ENCODE measurements at regions not wholly inside any gene's neighbourhood (a gene's known extent, or its start where the extent isn't known, plus 50 kb on each side); places are given as distances from the start of the nearest gene placed in this dataset.

- DNase-seq = no peak
Observed at GRCh38 chr3:95028688-95029087, 965.8 kb downstream of the NSUN3 start.

- DNase-seq = no peak
Observed at GRCh38 chr3:95029644-95030043, 966.8 kb downstream of the NSUN3 start.

GRCh38 chr3:95036526-95037021 is 973.7 kb downstream of the NSUN3 start:
- DNase-seq = no peak

DNA sequence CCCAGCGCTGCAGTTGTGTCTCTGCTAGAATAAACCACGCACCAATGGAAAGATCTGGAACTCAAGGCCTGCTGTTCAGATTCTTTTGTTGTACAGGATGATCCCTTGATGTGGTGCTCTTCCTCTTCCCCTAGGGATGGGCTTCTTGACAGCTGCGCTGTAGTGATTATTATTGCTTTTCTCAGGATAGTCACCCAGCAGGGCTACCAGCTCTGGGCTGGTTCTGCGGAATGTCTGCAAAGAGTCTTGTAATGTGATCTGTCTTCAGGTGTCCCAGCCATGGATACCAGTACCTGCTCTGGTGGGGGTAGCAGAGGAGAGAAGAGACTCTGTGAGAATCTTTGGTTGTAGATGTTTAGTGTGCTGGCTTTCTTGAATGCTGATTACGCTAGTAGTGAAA is 974.2 kb downstream of the NSUN3 start:
- no peak for DNase-seq

DNA sequence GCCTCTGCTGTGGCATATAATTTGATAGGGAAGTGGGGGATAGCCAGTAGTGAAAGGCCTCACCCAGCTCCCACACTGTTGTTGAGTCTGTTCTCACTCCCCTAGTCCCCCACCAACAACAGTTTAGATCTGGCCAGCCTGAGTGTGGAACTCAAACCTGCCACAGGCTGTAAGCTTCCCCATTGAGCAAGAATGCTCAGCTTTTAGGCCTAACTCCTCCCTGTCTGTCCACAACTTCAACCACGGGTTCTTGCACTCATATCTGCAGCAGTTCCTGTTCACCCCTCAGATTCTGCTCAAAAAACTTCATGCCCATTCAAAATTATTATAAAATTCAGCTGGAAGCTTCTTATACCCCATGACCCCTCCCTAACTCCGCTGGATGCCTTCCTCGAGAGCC is 975.1 kb downstream of the NSUN3 start:
- no peak for DNase-seq

- no peak for DNase-seq
Observed at GRCh38 chr3:95044101-95044500, 981.2 kb downstream of the NSUN3 start.

- DNase-seq = no peak
Observed at GRCh38 chr3:95048564-95048963, 985.7 kb downstream of the NSUN3 start.

DNA sequence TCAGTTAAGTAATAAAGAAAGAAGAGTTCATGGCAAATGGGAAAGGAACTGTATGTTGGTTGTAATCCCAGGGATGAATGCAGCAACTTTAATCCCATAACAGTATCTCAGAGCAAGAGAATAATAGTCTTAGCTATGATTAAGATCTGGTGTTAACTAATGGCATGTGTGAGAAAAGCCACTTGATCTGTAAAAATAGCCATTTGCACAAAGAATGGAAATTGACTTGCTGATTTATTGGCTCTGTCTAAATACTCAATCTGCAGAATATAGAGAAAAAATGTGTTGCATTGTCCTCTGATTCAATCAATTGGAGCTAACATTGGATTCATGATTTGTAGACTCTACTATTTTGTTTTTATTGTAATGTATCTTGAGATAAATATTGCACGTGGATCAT is 987.0 kb downstream of the NSUN3 start:
- DNase-seq = no peak

DNA sequence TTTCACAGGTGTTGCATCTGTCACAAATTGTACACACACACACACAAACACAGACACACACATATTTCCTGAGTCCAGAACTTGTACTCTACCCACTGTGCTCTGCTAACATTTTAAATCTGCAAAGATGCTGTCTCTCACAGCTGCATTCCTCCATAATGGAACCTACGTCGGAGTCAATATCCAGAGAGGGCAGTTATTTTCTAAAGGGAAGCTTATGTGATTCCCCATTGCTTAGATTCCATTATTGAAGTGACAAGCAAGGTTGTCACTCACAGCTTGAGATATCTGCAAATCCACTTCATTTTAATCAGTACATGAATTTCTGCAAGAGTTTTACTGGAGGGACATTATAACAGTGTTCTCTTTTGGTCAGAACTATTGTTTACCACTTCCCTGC is 992.4 kb downstream of the NSUN3 start:
- no peak for DNase-seq

DNA sequence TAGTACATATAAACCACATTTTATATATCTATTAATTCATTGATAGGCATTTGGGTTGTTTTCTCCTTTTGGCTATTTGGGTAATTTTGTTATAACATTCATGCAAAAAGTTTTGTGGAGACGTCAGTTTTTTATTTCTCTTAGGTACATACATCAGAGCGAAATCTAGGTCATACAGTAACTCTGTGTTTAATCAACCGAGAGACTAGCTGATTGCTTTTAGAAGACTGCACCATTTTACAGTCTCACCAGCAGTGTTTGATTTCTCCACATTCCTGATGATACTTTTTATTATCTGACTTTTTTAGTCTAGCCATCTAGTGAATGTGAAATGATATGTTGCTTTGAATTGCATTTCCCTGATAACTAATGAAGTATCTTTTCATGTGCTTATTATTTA is 1019.3 kb downstream of the NSUN3 start:
- DNase-seq = no peak

GRCh38 chr3:95084738-95085137 is 1021.9 kb downstream of the NSUN3 start:
- DNase-seq = no peak

- DNase-seq = no peak
Observed at GRCh38 chr3:95088464-95088863, 1025.6 kb downstream of the NSUN3 start.

GRCh38 chr3:95097493-95097892 is 1034.6 kb downstream of the NSUN3 start:
- DNase-seq = no peak

DNA sequence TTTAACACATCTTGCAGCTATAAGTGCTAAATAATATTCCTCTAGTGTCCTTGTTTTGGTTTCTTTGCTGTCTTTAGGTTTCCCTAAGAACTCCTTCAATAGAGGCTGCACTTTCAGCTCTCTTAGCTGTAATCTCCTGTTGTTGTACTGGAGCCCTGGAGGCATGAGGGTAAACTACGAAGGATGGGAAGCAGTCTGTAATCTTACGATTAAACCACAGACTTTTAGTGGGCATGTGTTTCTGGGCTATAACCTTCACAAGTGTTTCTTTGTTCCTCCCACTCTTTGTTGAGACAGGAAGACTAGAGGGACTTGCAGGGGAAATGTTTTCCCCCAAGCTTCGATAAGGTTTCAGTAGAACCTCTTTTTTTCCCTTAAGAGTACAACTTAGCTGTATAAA is 1058.1 kb downstream of the NSUN3 start:
- no peak for DNase-seq

GRCh38 chr3:95123104-95123503 is 1060.2 kb downstream of the NSUN3 start:
- DNase-seq = no peak

- DNase-seq = no peak
Observed at GRCh38 chr3:95134693-95135413, 1072.0 kb downstream of the NSUN3 start.

- no peak for DNase-seq
Observed at GRCh38 chr3:95148107-95148506, 1085.2 kb downstream of the NSUN3 start.

- no peak for DNase-seq
Observed at GRCh38 chr3:95151590-95151989, 1088.7 kb downstream of the NSUN3 start.

- no peak for DNase-seq
Observed at GRCh38 chr3:95154766-95155165, 1091.9 kb downstream of the NSUN3 start.

GRCh38 chr3:95162794-95163193 is 1099.9 kb downstream of the NSUN3 start:
- DNase-seq = no peak

DNA sequence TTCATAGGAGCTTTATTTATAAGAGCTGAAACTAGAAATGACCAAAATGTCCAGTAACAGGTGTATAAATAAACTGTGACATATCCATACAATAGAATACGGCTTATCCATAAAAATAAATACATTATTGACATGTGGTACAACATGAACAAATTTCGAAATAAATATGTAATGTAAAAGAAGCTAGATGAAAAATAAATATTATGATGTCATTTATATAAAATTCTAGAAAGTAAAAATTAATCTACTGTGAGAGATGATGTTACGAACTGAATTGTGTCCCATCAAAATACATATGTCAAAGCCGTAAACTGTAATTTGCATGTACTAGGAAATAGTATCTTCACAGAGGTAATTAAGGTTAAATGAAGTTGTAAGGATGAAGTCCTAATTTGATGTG is 1104.9 kb downstream of the NSUN3 start:
- DNase-seq = no peak

DNA sequence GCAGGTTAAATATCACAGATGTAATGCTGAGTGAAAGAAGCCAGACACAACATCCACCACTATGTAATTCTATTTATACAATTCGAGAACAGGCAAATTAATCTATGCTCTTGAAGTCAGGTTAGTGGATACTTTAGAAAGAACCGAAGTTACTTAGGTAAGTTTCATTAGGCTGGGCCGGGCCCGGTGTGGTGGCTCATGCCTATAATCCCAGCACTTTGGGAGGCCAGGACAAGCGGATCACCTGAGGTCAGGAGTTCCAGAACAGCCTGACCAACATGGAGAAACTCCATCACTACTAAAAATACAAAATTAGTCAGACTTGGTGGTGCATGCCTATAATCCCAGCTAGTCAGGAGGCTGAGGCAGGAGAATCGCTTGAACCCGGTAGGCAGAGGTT is 1105.7 kb downstream of the NSUN3 start:
- no peak for DNase-seq

GRCh38 chr3:95172164-95172943 is 1109.5 kb downstream of the NSUN3 start:
- no peak for DNase-seq

DNA sequence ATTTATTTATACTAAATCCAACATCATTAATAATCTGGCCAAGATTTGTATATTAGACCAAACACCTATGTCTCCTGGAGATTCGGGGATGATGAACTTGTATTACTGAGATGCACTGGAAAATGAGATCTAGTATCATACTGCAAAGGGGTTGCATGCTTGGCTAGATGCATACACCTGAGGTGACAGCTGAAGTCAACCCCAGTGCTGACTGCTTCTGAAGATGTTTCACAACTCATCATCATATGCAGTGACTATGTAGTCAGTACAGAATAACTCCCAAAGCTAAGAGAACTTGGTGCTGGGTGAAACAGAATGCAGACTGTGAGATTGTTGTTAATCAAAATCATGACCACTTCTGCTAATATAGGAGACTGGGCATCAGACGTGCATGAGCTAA is 1114.2 kb downstream of the NSUN3 start:
- DNase-seq = no peak

Data from occipital lobe (tissue), 1 donor.